ENCODE measurements at regions not wholly inside any gene's neighbourhood (a gene's known extent, or its start where the extent isn't known, plus 50 kb on each side); places are given as distances from the start of the nearest gene placed in this dataset.

DNA sequence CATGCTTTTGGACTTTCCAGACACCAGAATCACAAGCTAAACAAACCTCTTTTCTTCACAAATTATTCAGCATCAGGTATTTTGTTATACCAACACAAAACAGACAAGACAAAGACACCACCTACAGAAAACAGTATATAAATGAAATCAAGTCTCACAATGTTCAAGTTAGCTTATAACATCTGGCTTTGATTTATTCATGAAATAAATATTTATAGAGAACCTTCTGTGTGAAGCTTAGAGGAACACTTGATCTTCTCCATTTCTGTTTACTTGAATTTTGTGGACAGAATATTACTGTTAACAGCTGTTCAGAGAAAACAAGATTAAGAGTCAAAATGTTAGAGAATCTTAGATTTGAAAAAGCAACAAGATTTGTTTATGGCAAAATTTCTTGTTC lies 137.4 kb upstream of the PRR16 start:
- TF ChIP-seq, protein P1, sequence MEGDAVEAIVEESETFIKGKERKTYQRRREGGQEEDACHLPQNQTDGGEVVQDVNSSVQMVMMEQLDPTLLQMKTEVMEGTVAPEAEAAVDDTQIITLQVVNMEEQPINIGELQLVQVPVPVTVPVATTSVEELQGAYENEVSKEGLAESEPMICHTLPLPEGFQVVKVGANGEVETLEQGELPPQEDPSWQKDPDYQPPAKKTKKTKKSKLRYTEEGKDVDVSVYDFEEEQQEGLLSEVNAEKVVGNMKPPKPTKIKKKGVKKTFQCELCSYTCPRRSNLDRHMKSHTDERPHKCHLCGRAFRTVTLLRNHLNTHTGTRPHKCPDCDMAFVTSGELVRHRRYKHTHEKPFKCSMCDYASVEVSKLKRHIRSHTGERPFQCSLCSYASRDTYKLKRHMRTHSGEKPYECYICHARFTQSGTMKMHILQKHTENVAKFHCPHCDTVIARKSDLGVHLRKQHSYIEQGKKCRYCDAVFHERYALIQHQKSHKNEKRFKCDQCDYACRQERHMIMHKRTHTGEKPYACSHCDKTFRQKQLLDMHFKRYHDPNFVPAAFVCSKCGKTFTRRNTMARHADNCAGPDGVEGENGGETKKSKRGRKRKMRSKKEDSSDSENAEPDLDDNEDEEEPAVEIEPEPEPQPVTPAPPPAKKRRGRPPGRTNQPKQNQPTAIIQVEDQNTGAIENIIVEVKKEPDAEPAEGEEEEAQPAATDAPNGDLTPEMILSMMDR (IDR thresholded peaks at IDR 0.05) = no peak
- no peak for TF ChIP-seq POLR2A (IDR thresholded peaks at IDR 0.05)
